ENCODE measurements at regions not wholly inside any gene's neighbourhood (a gene's known extent, or its start where the extent isn't known, plus 50 kb on each side); places are given as distances from the start of the nearest gene placed in this dataset.

GRCh38 chr9:22274477-22274876, 172.1 kb upstream of the DMRTA1 start:
- in situ Hi-C loops (cut with HindIII; ENCODE audit: low sequenced_read_pairs): no loop called here

GRCh38 chr9:22278426-22278825, 168.2 kb upstream of the DMRTA1 start:
- in situ Hi-C loops (cut with HindIII; ENCODE audit: low sequenced_read_pairs): no loop called here

- in situ Hi-C loops (cut with HindIII; ENCODE audit: low sequenced_read_pairs): no loop called here
Measured at GRCh38 chr9:22279636-22280035, 167.0 kb upstream of the DMRTA1 start.

GRCh38 chr9:22285066-22285465, 161.6 kb upstream of the DMRTA1 start:
- in situ Hi-C loops (cut with HindIII; ENCODE audit: low sequenced_read_pairs): no loop called here

GRCh38 chr9:22286661-22287060, 160.0 kb upstream of the DMRTA1 start:
- in situ Hi-C loops (cut with HindIII; ENCODE audit: low sequenced_read_pairs): no loop called here

GRCh38 chr9:22288661-22289060, 158.0 kb upstream of the DMRTA1 start:
- in situ Hi-C loops (cut with HindIII; ENCODE audit: low sequenced_read_pairs): no loop called here

- in situ Hi-C loops (cut with HindIII; ENCODE audit: low sequenced_read_pairs): no loop called here
Measured at GRCh38 chr9:22307013-22307711, 139.5 kb upstream of the DMRTA1 start.

GRCh38 chr9:22308177-22308576, 138.4 kb upstream of the DMRTA1 start:
- in situ Hi-C loops (cut with HindIII; ENCODE audit: low sequenced_read_pairs): no loop called here

GRCh38 chr9:22316645-22317044, 130.0 kb upstream of the DMRTA1 start:
- in situ Hi-C loops (cut with HindIII; ENCODE audit: low sequenced_read_pairs): no loop called here

- in situ Hi-C loops (cut with HindIII; ENCODE audit: low sequenced_read_pairs): no loop called here
Measured at GRCh38 chr9:22331533-22331932, 115.1 kb upstream of the DMRTA1 start.

- in situ Hi-C loops (cut with HindIII; ENCODE audit: low sequenced_read_pairs): no loop called here
Measured at GRCh38 chr9:22332202-22332601, 114.4 kb upstream of the DMRTA1 start.

- in situ Hi-C loops (cut with HindIII; ENCODE audit: low sequenced_read_pairs): no loop called here
Measured at GRCh38 chr9:22337261-22337660, 109.4 kb upstream of the DMRTA1 start.

- in situ Hi-C loops (cut with HindIII; ENCODE audit: low sequenced_read_pairs): no loop called here
Measured at GRCh38 chr9:22342491-22343217, 104.0 kb upstream of the DMRTA1 start.

GRCh38 chr9:22343218-22343611, 103.4 kb upstream of the DMRTA1 start:
- in situ Hi-C loops (cut with HindIII; ENCODE audit: low sequenced_read_pairs): no loop called here

- in situ Hi-C loops (cut with HindIII; ENCODE audit: low sequenced_read_pairs): no loop called here
Measured at GRCh38 chr9:22354699-22355384, 91.8 kb upstream of the DMRTA1 start.

- in situ Hi-C loops (cut with HindIII; ENCODE audit: low sequenced_read_pairs): no loop called here
Measured at GRCh38 chr9:22356985-22357384, 89.6 kb upstream of the DMRTA1 start.

- in situ Hi-C loops (cut with HindIII; ENCODE audit: low sequenced_read_pairs): no loop called here
Measured at GRCh38 chr9:22363421-22363887, 83.2 kb upstream of the DMRTA1 start.

- in situ Hi-C loops (cut with HindIII; ENCODE audit: low sequenced_read_pairs): no loop called here
Measured at GRCh38 chr9:22373636-22374035, 73.0 kb upstream of the DMRTA1 start.

GRCh38 chr9:22374051-22374450, 72.6 kb upstream of the DMRTA1 start:
- in situ Hi-C loops (cut with HindIII; ENCODE audit: low sequenced_read_pairs): no loop called here

GRCh38 chr9:22379272-22379671, 67.4 kb upstream of the DMRTA1 start:
- in situ Hi-C loops (cut with HindIII; ENCODE audit: low sequenced_read_pairs): no loop called here

- in situ Hi-C loops (cut with HindIII; ENCODE audit: low sequenced_read_pairs): no loop called here
Measured at GRCh38 chr9:22381170-22381569, 65.5 kb upstream of the DMRTA1 start.

- in situ Hi-C loops (cut with HindIII; ENCODE audit: low sequenced_read_pairs): no loop called here
Measured at GRCh38 chr9:22382331-22382730, 64.3 kb upstream of the DMRTA1 start.
